22Rv1 (cell line): ENCODE measurements at regions not wholly inside any gene's neighbourhood (a gene's known extent, or its start where the extent isn't known, plus 50 kb on each side); places are given as distances from the start of the nearest gene placed in this dataset.

Experiments
- ZFX ChIP-seq: fragments of 450-650 bp; IDR thresholded peaks from 2 replicates; pipeline ENCODE4 v1.6.1; 2017; ENCODE audit warnings: antibody characterized with exemption, borderline replicate concordance
- TF ChIP-seq, protein P1 (sequence below): fragments of 450-650 bp; IDR thresholded peaks from 2 replicates; pipeline ENCODE4 v1.5.1; 2017; ENCODE audit warnings: mild to moderate bottlenecking

DNA sequence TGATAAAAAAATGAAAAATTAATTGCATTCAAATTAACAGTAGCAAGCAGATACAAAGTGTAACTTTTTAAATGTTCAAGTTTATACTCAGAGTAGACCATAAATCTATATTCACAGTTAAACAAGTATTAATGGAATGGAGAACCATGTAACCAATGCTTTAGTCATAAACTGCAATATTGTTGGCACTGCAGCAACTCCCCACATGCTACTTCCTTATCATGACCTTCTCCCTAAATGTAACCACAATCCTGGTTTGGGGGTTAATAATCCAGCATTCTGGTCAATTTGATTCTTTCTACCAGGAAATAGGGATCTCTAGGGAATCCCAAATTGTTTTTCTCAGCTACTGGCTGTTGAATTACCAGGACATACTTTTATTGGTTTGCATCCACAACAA, 223.9 kb upstream of the DCAF8L1 start:
- TF ChIP-seq ZFX: no peak
- TF ChIP-seq, protein P1, sequence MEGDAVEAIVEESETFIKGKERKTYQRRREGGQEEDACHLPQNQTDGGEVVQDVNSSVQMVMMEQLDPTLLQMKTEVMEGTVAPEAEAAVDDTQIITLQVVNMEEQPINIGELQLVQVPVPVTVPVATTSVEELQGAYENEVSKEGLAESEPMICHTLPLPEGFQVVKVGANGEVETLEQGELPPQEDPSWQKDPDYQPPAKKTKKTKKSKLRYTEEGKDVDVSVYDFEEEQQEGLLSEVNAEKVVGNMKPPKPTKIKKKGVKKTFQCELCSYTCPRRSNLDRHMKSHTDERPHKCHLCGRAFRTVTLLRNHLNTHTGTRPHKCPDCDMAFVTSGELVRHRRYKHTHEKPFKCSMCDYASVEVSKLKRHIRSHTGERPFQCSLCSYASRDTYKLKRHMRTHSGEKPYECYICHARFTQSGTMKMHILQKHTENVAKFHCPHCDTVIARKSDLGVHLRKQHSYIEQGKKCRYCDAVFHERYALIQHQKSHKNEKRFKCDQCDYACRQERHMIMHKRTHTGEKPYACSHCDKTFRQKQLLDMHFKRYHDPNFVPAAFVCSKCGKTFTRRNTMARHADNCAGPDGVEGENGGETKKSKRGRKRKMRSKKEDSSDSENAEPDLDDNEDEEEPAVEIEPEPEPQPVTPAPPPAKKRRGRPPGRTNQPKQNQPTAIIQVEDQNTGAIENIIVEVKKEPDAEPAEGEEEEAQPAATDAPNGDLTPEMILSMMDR: no peak
